ENCODE measurements at regions not wholly inside any gene's neighbourhood (a gene's known extent, or its start where the extent isn't known, plus 50 kb on each side); places are given as distances from the start of the nearest gene placed in this dataset.
"Not testable (repeated sequence)": the region's sequence is repeated elsewhere in the genome, so short reads cannot be mapped to it uniquely, and the experiment has no call there.

GRCh38 chr5:131107128-131107527 lies 57.9 kb downstream of the HINT1 start:
- DNase-seq (ENCODE audit: low spot score), result no peak

- no peak for DNase-seq (ENCODE audit: low spot score)
These were observed 60.8 kb downstream of the HINT1 start for GRCh38 chr5:131104169-131104808.

GRCh38 chr5:131096774-131097710 lies 68.0 kb downstream of the HINT1 start:
- no peak for DNase-seq (ENCODE audit: low spot score)

- DNase-seq (ENCODE audit: low spot score), result not testable (repeated sequence)
These were observed 69.5 kb downstream of the HINT1 start for GRCh38 chr5:131095561-131095960.

- no peak for DNase-seq (ENCODE audit: low spot score)
These were observed 80.6 kb downstream of the HINT1 start for GRCh38 chr5:131084436-131084835.

- DNase-seq (ENCODE audit: low spot score), result no peak
These were observed 83.1 kb downstream of the HINT1 start for GRCh38 chr5:131081913-131082488.

GRCh38 chr5:131081374-131081773 lies 83.7 kb downstream of the HINT1 start:
- DNase-seq (ENCODE audit: low spot score), result no peak

GRCh38 chr5:131079232-131079631 lies 85.8 kb downstream of the HINT1 start:
- no peak for DNase-seq (ENCODE audit: low spot score)

- no peak for DNase-seq (ENCODE audit: low spot score)
These were observed 96.0 kb downstream of the HINT1 start for GRCh38 chr5:131068893-131069643.

- no peak for DNase-seq (ENCODE audit: low spot score)
These were observed 97.0 kb downstream of the HINT1 start for GRCh38 chr5:131068076-131068475.

GRCh38 chr5:131067636-131068035 lies 97.4 kb downstream of the HINT1 start:
- DNase-seq (ENCODE audit: low spot score), result no peak

- DNase-seq (ENCODE audit: low spot score), result no peak
These were observed 100.2 kb downstream of the HINT1 start for GRCh38 chr5:131064669-131065371.

GRCh38 chr5:131042021-131042789 lies 122.9 kb downstream of the HINT1 start:
- DNase-seq (ENCODE audit: low spot score), result no peak

GRCh38 chr5:131023498-131023865 lies 141.6 kb downstream of the HINT1 start:
- DNase-seq (ENCODE audit: low spot score), result no peak

- DNase-seq (ENCODE audit: low spot score), result no peak
These were observed 142.1 kb downstream of the HINT1 start for GRCh38 chr5:131022811-131023497.

- DNase-seq (ENCODE audit: low spot score), result no peak
These were observed 143.4 kb downstream of the HINT1 start for GRCh38 chr5:131021646-131022045.

- DNase-seq (ENCODE audit: low spot score), result no peak
These were observed 145.3 kb downstream of the HINT1 start for GRCh38 chr5:131019601-131020315.

- DNase-seq (ENCODE audit: low spot score), result no peak
These were observed 145.9 kb downstream of the HINT1 start for GRCh38 chr5:131019111-131019510.

- DNase-seq (ENCODE audit: low spot score), result no peak
These were observed 156.7 kb downstream of the HINT1 start for GRCh38 chr5:131008329-131008728.
